Keratinocyte (primary cell): ENCODE measurements at regions not wholly inside any gene's neighbourhood (a gene's known extent, or its start where the extent isn't known, plus 50 kb on each side); places are given as distances from the start of the nearest gene placed in this dataset.

Experiments
- DNase-seq: peaks from one replicate; pipeline ENCODE4 v3.0.0-alpha.2; 2011; ENCODE audit warnings: low read depth, missing footprints, low spot score
- FAIRE-seq: peaks from 2 replicates; lab custom pipeline; 2011; peaks lifted over from hg19 to GRCh38; lab: Jason Lieb, UNC
- H2AFZ ChIP-seq: 2 replicates; pipeline ENCODE4 v1.6.0; 2012; ENCODE audit warnings: low read length, control low read depth, inconsistent platforms; ENCODE audit not compliant: control insufficient read depth
- H3K27ac ChIP-seq: 2 replicates; pipeline ENCODE4 v1.5.1; 2011; ENCODE audit warnings: low read length; ENCODE audit not compliant: control insufficient read depth, insufficient read depth
- H3K27me3 ChIP-seq: 3 replicates; pipeline ENCODE4 v1.6.0; 2011; ENCODE audit warnings: low read length; ENCODE audit not compliant: control insufficient read depth, insufficient read depth; ENCODE audit errors: extremely low read depth
- H3K36me3 ChIP-seq, 2 experiments: 2 replicates in 1 of 2; 3 replicates in 1 of 2; pipeline ENCODE4 v1.5.1; 2011; ENCODE audit warnings: low read length in 2 of 2, mild to moderate bottlenecking in 1 of 2; ENCODE audit not compliant: control insufficient read depth in 2 of 2, insufficient read depth in 2 of 2; ENCODE audit errors: extremely low read depth in 1 of 2
- H3K4me1 ChIP-seq: 3 replicates; pipeline ENCODE4 v1.5.1; 2011; ENCODE audit warnings: low read length; ENCODE audit not compliant: control insufficient read depth, insufficient read depth; ENCODE audit errors: extremely low read depth
- H3K4me2 ChIP-seq: 3 replicates; pipeline ENCODE4 v1.6.0; 2011; ENCODE audit warnings: low read depth, low read length; ENCODE audit not compliant: control insufficient read depth, insufficient read depth; ENCODE audit errors: extremely low read depth
- H3K4me3 ChIP-seq, 3 experiments: fragments of 200-600 bp in 1 of 3; sonication (generic) in 1 of 3; 2 replicates in 2 of 3; 3 replicates in 1 of 3; pipeline ENCODE4 v1.5.1; 2011 to 2016; ENCODE audit warnings: low read length in 3 of 3, mild to moderate bottlenecking in 3 of 3, control low read depth in 2 of 3, inconsistent platforms in 1 of 3, low read depth in 1 of 3, mixed read lengths in 1 of 3, mixed run types in 1 of 3, moderate library complexity in 1 of 3; ENCODE audit not compliant: control insufficient read depth in 2 of 3, insufficient read depth in 2 of 3; ENCODE audit errors: extremely low read depth in 1 of 3
- H3K79me2 ChIP-seq: 2 replicates; pipeline ENCODE4 v1.6.0; 2012; ENCODE audit warnings: low read length; ENCODE audit not compliant: control insufficient read depth, insufficient read depth
- H3K9ac ChIP-seq: 3 replicates; pipeline ENCODE4 v1.6.0; 2011; ENCODE audit warnings: low read length; ENCODE audit not compliant: control insufficient read depth, insufficient read depth; ENCODE audit errors: extremely low read depth
- H3K9me1 ChIP-seq: 3 replicates; pipeline ENCODE4 v1.6.0; 2011; ENCODE audit warnings: low read length; ENCODE audit not compliant: control insufficient read depth, insufficient read depth; ENCODE audit errors: extremely low read depth
- H3K9me3 ChIP-seq: 2 replicates; pipeline ENCODE4 v1.5.1; 2012; ENCODE audit warnings: low read depth, low read length; ENCODE audit not compliant: control insufficient read depth
- H4K20me1 ChIP-seq: 3 replicates; pipeline ENCODE4 v1.6.0; 2011; ENCODE audit warnings: low read length; ENCODE audit not compliant: control insufficient read depth, insufficient read depth; ENCODE audit errors: extremely low read depth
- EZH2 ChIP-seq: IDR thresholded peaks from one replicate; pipeline ENCODE4 v1.6.1; 2012; ENCODE audit warnings: inconsistent platforms, mild to moderate bottlenecking, low read length, moderate library complexity
- dilution Hi-C: fragments of 300-500 bp; cut with MboI; formaldehyde crosslinking; loops from one replicate; pipeline ENCODE4 v1.7.0; 2020; ENCODE audit warnings: low sequenced_read_pairs; ENCODE audit not compliant: extremely low pct_ligation_motif_present
- TF ChIP-seq, protein P1 (sequence below), 3 experiments: IDR thresholded peaks in 1 of 3; conservative IDR thresholded peaks in 1 of 3; optimal IDR thresholded peaks in 1 of 3; 2 replicates in 2 of 3; 3 replicates in 1 of 3; pipeline versions ENCODE3 to v1.5.1; 2011; ENCODE audit warnings: low read length in 3 of 3, mild to moderate bottlenecking in 3 of 3, moderate library complexity in 2 of 3, control low read depth in 1 of 3, inconsistent platforms in 1 of 3; ENCODE audit not compliant: insufficient read depth in 2 of 3; ENCODE audit errors: extremely low read depth in 1 of 3

GRCh38 chr17:72358465-72358864 is 237.6 kb downstream of the SOX9 start:
- Histone ChIP-seq H4K20me1 (no peaks in the 10 kb centered on the region), H3K9ac (no peak overlapping the region), H3K27ac (peak overlapping the region; percentile 68), H3K9me3 (peaks cover 6% of the 10 kb centered on the region), H3K36me3 (no peaks in the 10 kb centered on the region), H2AFZ (no peak overlapping the region), H3K9me1 (no peaks in the 10 kb centered on the region), H3K4me1 (peaks cover 46% of the 10 kb centered on the region), H3K79me2 (no peaks in the 10 kb centered on the region), H3K4me3 (no peak overlapping the region), H3K27me3 (no peaks in the 10 kb centered on the region), H3K4me2 (peak overlapping the region; percentile 4)
- TF ChIP-seq, protein P1, sequence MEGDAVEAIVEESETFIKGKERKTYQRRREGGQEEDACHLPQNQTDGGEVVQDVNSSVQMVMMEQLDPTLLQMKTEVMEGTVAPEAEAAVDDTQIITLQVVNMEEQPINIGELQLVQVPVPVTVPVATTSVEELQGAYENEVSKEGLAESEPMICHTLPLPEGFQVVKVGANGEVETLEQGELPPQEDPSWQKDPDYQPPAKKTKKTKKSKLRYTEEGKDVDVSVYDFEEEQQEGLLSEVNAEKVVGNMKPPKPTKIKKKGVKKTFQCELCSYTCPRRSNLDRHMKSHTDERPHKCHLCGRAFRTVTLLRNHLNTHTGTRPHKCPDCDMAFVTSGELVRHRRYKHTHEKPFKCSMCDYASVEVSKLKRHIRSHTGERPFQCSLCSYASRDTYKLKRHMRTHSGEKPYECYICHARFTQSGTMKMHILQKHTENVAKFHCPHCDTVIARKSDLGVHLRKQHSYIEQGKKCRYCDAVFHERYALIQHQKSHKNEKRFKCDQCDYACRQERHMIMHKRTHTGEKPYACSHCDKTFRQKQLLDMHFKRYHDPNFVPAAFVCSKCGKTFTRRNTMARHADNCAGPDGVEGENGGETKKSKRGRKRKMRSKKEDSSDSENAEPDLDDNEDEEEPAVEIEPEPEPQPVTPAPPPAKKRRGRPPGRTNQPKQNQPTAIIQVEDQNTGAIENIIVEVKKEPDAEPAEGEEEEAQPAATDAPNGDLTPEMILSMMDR (optimal IDR thresholded peaks at IDR 0.05 in 1 of 3, IDR thresholded peaks at IDR 0.05 in 1 of 3, conservative IDR thresholded peaks at IDR 0.05 in 1 of 3; ENCODE audit: extremely low read depth in 1 of 3, insufficient read depth in 2 of 3, low read length in 3 of 3): no peak
- no peak for TF ChIP-seq EZH2
- no peak for DNase-seq
- FAIRE-seq: peak; percentile 94
- dilution Hi-C loops: no loop called here

DNA sequence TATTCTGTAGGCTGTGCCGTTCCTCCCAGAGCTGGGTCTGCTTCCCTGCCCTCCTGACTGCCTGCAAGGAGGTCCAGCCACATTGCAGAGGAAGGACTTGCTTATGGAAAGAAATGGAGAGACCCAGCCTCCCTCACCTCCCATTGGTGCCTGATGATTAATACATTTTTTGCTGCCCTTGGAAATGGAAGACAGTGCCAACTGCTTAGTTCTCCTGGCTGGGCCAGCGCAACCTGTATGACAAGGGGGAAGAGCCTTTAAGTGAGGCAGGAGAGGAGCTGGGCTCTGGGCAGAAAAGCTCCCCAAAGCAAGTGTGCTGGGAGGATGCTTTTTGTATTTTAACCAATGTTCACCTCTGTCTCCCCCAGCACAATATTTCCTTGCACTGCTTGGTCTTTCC is 238.5 kb downstream of the SOX9 start:
- no peaks in the 10 kb centered on the region for H4K20me1 ChIP-seq
- no peak overlapping the region for H3K9ac ChIP-seq
- H3K9me1 ChIP-seq: no peaks in the 10 kb centered on the region
- H3K9me3 ChIP-seq: peaks cover 6% of the 10 kb centered on the region
- H2AFZ ChIP-seq: no peak overlapping the region
- H3K27ac ChIP-seq: peak overlapping the region; percentile 52
- DNase-seq (no peak), FAIRE-seq (no peak)
- H3K79me2 ChIP-seq: no peaks in the 10 kb centered on the region
- no peak overlapping the region for H3K4me3 ChIP-seq
- dilution Hi-C loops: no loop called here
- peaks cover 46% of the 10 kb centered on the region for H3K4me1 ChIP-seq
- no peaks in the 10 kb centered on the region for H3K36me3 ChIP-seq
- peak overlapping the region; percentile 4 for H3K4me2 ChIP-seq
- no peak for TF ChIP-seq EZH2
- TF ChIP-seq, protein P1 (optimal IDR thresholded peaks at IDR 0.05 in 1 of 3, IDR thresholded peaks at IDR 0.05 in 1 of 3, conservative IDR thresholded peaks at IDR 0.05 in 1 of 3; ENCODE audit: extremely low read depth in 1 of 3, insufficient read depth in 2 of 3, low read length in 3 of 3): no peak
- H3K27me3 ChIP-seq: no peaks in the 10 kb centered on the region
